HG03439 (cell line): ENCODE measurements at regions not wholly inside any gene's neighbourhood (a gene's known extent, or its start where the extent isn't known, plus 50 kb on each side); places are given as distances from the start of the nearest gene placed in this dataset.

Experiments used
- ATAC-seq: cut with Tn5 transposase; IDR thresholded peaks from one replicate; pipeline ENCODE4 v1.9.1; 2021; ENCODE audit warnings: mild to moderate bottlenecking, moderate library complexity; ENCODE audit not compliant: unreplicated experiment

DNA sequence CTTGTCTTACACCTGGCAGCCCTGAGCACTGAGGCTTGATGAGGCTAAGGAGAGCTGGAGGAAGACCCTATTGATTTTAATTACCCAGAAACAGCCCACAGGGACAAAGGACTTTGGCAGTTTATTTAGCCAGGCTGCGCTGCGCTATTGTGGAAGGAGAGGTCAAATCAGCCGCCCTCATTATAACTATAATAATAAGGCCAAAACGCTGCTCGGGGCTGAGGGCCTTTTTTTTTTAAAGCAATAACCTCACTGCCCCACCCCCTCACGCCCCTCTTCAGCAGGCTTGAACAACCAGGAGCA is 60.6 kb upstream of the NKX1-1 start:
- ATAC-seq, result no peak

DNA sequence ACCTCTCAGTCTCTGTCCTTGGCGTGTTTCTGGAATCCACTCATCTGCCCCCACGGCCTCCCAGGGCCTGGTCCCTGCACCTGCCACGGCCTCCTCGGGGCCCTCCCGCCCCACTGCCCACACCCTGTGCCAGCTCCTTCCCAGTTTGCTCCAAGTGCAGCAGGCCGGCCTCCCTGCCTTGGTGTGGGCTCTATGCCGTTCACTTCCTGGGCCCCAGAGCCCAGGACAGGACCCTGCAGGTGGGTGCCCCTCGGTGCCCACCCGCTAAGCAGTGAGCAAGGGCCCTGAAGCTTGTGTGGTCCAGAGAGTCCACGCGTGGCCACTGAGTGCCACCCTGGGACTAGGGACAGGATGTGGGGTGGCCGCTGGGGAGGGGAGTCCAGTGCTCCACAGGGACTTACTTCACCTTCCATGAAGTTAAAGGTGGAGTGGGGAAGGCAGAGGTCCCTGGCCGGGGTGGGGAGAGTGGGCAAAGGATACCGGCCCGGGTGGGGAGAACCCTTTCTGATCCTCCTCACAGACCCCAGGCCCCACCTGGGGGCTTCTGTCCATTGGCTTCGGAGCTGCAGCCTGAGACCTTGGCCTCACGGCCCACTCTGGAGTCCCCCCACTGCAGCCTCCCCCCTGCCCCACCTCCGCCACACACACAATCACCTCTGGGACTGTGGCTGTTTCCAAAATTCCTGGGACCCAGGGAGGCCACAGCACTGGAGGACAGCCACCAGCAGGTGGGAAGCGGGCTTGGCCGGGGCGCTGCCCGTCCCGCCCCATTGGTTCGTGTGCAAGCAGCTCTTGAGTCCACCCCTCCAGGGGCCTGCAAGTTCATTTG is 60.0 kb upstream of the NKX1-1 start:
- ATAC-seq, result no peak

DNA sequence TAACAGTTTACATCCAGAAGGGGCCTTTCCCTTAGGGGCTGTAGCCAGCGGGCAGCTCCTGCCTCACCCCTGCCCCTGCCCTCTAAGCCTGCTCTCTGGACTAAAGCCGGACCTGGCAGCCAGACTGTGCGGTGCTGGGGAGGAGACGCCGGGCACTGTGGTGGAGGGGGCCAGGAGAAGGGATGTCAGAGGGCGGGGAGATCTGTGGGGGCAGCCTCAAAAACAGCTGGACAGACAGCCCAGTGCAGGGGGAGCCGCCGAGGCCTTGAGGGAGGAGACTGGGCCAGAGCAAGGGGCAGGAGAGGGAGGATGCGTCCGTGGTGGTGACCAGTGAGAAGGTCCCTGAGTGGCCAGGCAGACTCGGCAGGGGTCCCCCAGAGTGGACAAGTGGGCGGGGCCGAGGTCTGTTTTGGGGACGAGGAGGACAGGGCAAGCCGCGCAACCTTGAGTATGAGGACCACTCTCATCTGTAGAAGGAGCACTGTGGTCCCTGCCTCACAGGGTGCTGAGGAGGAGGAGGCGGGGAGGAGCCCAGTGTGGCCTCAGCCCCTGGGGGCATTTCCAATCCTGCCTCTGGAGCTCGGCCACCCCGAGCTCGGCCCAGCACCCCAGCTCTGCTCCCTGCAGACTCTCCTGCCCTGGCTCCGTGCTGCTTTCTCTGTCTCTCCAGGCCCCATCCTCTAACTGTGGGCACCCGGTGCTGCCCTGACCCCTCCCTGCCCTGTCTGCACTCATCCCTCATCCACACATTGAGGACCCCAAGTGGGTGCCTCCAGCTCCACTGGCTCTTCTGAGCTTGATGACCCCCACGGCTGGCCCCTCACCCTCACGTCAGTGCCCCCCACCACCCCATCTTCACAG is 59.2 kb upstream of the NKX1-1 start:
- no peak for ATAC-seq

DNA sequence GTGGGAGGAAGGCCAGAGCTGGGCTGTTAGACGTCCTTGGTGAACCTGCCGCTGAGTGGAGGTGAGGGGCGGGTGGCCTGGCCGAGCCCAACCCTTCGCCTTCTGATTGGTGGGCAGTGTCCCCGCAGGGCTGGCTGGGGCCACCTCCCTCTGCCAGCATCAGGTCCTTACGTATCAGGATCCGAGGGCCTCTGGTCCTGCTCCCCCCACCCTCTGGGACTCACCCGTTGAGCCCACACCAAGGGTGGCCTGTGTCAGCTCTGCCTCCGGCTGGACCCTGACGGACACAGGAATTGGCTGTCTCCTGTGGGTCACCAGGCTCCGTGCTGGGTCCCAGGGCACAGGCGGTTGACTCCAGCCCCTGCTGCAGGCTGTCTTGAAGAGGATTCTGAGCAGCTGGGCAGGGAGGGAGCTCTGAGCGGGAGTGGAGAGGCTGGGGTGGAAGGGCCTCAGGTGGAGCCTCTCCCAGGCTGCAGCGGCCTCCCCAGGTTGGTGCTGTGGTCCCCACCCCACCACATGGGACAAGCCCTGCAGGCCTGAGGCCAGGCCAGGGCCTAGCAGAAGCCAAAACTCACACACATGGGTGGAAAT is 58.4 kb upstream of the NKX1-1 start:
- ATAC-seq, result no peak

DNA sequence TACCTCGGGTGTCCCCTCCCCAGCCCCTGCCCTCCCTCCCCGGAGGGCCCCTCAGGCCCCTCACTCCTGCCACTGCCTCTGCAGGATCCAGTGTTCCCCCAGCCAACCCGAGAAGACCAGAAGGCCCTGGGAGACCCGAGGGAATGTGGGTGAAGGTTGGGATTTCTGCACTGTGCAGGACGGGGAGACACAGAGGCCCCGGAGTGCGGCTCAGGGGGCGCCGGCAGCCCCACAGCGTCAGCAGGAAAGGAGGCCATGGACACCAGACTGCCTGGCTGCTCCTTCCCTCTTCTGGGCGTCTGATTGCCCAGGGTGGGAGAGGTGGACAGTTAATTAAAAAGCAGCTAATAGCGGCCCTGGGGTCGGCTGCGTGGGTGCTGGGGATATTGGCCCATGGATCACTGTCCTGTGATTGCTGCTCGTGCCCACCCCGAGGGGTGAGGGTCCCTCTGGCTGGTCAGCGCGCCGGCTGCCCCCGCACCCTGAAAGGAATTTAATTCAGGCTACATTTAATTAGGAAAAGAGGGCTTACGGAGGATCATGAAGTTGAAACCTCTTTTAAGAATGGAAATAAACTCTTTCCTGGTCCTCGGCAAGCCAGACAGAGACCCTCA is 57.8 kb upstream of the NKX1-1 start:
- ATAC-seq, result no peak

DNA sequence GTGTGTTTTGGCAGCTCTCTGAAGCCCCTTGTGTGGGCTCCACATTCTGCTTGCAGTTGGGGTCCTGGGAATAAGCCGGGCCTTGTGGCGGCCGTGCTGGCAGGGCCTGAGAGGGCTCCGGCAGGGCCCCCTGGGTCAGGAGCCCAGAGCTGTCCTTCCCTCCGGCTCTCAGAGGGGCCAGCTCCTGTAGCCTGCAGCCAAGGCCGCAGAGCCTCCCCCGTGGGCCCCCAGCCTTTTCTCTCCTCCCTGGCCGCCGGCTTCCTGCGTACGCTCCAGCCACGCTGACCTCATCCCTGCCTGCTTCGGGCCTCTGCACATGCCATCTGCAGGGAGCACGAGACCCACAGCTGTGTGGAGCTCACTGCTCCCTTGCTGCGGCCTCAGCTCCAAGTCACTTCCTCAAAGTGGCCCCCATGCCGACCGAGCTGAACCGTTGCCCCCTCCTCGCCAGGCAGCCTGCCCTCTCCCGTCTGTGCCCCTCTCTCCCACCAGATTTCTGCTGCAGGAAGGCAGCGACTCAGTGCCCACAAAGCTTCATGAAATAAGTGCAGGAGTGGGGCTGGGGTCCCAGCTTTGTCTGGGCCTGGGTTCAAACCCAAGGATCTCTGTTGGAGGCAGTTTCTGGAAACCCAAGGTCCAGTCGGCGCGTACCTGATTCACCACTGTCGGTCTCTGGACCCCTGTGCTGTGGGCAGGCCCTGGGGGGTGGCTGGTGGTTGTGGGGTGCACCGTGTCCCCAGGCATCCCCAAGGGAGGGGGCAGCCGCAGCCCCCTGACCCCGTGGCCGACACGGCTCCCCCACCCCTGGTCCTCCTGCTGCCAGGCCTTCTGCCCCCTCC is 57.1 kb upstream of the NKX1-1 start:
- no peak for ATAC-seq

DNA sequence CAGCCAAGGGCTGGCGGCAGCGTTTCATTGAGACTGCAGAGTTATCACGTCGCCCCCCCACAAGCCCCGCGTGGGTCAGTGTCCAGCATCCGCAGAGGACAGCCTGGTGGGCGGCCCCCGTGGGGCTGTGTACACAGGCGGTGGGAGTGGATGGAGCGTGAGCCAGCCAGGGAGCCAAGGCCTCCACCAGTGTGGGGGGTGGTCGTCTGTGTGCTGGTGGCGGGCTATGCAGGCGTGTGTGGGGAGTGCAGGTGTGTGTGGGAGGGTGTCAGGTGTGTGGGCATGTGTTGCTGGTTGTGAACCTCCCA is 56.5 kb upstream of the NKX1-1 start:
- no peak for ATAC-seq

DNA sequence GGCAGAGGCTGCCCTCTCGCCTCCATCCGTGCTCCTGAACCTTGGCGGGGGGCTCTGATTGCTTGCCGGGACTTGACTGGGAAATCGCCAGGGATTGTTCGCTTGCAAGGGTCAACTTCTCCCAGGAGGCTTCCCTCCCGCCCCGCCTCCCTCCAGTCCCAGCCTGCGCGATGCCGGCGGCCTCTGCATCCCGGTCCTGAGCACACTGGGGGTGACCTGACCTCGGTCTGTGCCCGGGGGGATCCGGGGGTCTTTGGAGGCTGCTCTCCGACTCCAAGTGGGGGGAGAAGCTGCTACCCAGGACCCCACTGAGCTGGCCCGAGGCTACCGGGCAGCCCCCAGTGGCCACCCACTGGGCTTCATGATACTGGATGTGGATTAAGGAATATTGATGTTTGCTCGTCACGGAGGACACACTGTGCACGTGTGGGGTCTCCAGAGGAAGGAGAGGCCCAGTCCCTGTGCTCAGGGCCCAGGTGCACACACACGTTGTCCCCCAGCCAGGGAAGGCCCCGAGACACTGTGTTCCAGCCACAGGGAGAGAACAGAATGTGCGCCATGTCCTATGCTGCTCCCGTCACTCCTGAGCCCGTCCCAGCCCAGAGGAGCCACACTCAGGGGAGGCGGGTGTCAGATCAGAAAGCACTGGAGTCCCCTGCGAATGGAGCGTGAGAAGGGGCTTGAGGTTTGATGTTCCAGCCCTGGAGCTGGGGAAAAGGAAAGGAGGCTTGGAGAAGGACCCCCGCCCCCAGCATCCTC is 55.9 kb upstream of the NKX1-1 start:
- ATAC-seq, result no peak

DNA sequence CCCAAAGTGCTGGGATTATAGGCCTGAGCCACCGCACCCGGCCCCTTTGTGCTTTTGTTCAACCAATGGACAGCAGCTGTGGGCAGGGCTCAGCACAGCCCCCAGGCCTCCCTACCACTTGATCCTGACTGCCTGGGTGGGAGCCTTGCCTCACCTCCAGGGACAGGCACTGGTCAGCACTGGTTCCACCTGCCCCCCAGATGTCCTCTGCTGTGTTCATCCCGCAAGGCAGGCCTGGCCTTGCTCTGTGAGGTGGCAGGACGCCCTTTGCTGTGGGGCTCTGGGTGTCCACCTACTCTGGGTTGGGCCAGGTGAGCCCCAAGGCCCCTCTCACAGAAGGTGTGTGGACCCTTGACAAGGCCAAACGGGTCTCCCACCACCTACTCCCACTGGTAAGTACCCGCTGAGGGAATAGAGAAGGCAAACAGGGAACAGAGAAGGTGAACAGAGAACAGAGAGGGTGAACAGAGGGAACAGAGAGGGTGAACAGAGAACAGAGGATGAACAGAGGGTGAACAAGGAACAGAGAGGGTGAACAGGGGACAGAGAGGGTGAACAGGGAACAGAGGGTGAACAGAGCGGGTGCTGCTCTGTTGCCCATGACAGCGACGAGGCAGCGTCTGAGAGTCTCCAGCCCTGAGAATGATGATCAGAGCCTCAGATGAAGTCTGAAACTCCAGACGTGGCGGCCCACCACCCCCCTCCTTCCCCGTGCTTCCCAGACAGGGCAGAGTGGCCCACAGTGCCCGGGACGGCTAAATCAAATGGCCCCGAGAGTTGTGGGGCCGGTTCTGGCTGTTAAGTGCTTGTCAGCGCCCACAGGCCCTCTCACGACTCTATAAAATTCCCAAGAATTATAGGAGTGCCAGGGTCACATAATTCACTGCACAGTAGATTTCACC is 55.0 kb upstream of the NKX1-1 start:
- ATAC-seq, result no peak

DNA sequence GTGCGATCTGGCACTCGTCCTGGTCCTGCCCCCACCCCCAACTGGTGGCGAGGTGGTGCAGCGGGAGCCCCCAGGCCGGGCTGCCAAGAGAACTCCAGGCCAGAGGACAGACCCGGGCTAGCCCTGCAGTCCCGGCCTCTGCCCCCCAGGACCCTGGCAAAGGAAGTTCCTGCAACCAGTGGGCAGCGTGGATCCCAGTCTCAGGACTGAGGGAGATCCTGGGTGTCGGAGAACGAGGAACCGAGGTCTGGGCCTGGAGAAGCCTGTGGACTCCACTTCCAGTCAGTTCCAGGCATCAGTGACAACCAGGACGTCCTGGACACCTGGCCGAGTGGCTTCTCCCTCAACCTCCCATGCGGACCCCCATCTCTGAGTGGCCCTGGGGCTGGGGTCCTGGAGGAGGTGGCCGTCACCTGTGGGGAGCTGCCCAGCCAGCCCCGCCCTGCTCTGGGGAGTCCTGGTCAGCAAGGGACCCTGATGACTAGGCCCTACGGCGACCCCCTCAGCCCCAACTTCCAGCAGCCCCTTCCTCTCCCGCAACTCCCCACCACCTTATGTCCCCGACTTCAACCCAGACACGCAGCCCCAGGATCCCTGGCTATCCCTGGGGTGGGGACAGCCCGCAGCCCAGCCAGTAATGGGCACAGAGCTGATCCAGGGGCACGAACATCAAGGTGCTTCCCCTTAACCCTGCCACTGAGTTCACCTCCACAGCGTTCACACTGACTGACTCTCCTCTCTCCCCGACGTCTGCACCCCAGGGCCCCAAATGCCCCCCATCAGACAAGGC is 53.7 kb upstream of the NKX1-1 start:
- no peak for ATAC-seq

DNA sequence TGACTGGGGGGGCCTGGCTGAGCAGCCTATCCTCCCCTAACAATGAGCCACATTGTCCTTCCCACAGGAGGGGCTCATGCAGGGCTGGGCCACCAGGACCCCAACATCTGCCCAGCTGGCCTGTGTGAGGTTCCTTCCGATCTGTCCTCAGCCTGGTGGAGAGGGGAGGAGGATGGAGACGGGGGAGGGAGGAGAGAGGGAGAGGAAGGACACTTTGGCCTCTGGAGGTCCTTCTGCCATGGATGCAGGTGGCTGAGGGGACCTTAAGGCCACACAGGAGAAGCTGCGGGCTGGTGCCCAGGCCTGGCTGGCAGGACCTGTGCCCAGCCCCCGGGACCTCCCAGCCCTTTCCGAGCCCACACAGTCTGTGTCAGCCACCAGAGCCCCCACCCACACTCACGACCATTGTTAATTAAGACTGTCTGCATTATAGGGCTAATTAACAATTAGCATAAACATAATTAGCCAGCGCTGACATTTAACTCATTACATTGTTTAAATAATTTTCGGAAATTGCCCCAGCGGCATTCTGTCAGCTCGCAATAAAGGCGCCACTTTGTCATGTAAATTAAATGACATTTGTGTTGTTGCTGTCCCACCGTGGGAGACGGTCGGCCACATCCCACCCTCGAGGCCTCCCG is 53.0 kb upstream of the NKX1-1 start:
- no peak for ATAC-seq

DNA sequence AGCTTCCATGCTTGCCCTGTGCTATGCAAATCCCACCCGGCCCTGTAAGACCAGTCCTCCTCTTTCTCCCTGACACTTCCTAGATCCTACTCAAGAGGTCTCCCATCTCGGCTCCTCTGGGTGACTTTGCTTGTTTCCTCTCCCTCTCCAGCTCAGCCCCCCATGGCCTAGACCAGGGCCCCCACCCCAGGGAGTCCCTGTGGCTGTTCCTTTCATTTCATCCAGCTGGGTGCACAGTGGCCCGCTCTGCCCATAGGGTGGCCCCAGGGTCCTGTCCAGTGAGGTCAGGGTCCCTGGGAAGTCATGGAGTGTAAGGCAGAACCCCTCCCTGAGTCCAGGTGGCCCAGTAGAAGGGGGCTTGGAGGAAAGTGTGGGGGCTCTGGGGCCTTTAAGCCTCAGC is 52.3 kb upstream of the NKX1-1 start:
- no peak for ATAC-seq
